IPS-NIHi7 (cell line): ENCODE measurements at regions not wholly inside any gene's neighbourhood (a gene's known extent, or its start where the extent isn't known, plus 50 kb on each side); places are given as distances from the start of the nearest gene placed in this dataset.

Experiments used
- DNase-seq: peaks from one replicate; pipeline ENCODE4 v3.0.0; 2012; ENCODE audit warnings: mixed read lengths; ENCODE audit errors: extremely low spot score

- DNase-seq, result no peak
Observed at GRCh38 chr18:78056011-78056410, 806.4 kb downstream of the GALR1 start.

DNA sequence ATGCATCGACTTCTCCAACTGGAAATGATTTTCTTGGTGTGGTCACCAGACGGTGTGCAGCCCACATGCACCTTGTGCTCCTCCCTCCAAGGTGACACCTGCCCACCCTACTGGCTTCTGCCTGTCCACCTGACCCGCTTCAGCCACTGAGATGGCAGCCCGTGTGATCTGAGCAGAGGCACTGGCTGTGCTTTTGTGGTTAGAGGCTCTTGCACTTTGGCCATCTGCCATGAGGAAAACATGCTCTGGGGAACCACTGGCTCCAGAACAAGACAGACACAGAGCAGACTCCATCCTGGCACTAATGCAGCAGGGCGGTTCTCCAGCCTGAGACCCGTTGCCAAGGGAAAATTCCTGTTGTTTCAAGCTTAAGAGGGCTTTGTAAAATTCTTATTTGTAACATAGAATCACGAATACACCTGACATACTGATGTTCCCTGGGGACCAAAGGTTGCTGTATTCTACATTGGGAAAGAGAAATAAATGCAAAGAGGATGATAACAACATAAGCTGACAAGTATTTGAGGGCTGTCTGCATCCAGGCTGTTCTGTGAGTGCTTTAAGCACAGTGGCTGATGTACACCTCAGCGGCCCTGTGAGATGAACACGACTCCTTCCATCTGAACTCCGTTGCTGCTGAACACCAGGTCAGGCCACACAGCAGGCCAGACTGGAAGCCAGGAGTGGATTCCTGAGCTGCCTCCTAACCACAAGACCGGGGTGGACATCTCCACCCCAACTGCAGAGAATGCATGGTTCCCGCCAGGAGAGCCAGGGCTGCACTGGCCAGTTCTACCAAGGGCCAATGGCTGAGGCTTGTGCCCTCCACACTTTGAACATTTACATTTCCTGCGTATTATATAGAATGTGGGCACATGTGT, 820.4 kb downstream of the GALR1 start:
- no peak for DNase-seq

- DNase-seq, result no peak
Observed at GRCh38 chr18:78071166-78071710, 821.6 kb downstream of the GALR1 start.

- DNase-seq, result no peak
Observed at GRCh38 chr18:78071776-78072175, 822.1 kb downstream of the GALR1 start.

GRCh38 chr18:78072375-78072774, 822.7 kb downstream of the GALR1 start:
- no peak for DNase-seq

GRCh38 chr18:78073275-78073674, 823.6 kb downstream of the GALR1 start:
- no peak for DNase-seq

DNA sequence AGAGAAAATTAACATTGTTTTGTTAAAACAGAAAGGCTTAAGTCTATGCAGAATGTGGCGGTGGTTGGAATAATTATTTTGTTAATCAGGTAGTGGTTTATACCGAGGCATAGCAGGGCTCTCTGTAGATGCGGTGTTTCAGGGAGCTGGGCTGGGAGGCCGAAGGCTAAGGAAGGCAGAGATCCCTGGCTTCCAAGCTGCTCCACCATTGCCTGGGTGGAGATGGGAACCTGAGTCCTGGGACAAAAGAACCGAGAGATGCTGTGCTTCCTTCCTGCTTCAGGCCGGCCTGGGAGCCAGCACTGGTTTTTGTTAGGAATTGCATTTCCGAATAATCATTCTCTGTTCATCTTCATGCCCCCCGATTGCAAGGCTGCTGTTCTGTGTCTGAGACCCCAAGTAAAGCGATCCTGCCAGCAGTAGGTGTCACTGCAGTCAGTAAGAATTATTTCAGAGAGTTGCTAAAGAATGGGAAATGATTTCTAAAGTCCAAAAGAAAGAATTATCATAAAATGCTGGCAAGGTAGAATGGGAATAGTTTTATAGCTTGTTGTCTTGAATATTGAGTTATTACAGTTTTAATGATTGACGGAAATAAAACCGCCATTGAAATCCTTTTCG, 824.9 kb downstream of the GALR1 start:
- no peak for DNase-seq

DNA sequence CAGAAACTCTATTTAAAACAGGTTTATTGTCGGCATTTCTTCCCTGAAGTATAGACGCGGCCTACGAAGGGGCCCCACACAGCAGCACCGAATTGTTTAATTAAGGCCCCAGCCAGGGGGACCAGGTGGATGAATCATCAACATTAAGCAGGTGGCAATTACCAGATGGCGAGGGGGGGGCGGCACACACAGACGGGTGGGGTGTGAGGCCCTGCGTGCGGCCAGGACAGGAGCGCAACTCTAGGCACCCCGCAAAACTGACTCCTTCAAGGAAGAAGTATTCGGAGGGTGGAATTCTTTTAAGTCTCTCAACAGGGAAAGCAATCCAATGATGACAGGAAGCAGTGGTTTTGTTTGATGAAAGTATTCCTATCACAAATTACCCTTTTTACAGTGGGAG, 830.4 kb downstream of the GALR1 start:
- no peak for DNase-seq

- DNase-seq, result no peak
Observed at GRCh38 chr18:78080761-78081160, 831.1 kb downstream of the GALR1 start.

- DNase-seq, result no peak
Observed at GRCh38 chr18:78082816-78083215, 833.2 kb downstream of the GALR1 start.

- no peak for DNase-seq
Observed at GRCh38 chr18:78085241-78086185, 835.9 kb downstream of the GALR1 start.

DNA sequence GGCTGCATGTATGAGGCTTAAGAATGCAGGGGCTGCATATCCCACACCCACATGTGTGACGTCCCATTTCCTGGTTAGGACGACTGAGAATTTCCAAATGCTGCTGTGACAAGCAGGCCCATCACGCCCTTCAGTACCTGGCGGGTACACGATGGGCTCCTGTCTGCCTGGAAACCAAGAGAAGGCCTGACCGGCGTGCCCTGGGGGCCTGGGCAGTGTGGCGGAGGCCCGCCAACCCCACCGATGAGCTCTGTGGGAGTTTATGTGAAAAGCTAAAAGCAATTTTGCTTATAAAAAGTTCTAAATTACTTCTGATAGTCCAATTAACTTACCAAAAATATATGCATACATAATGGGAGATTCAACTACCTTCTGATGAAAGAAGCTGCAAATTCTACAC, 837.3 kb downstream of the GALR1 start:
- no peak for DNase-seq

DNA sequence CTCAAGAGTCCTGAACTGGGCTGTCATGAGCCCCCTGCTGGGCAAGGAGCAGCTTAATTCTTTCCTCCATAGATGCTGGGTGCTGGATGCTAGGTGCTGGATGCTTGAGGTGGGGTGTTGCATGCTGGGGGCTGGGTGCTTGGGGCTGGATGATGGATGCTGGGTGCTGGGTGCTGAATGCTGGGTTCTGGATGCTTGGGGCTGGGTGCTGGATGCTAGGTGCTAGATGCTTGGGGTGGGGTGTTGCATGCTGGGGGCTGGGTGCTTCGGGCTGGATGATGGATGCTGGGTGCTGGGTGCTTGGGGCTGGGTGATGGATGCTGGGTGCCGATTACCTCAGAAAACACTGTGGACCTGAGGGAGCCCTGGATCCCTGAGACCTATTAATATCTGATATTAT, 837.7 kb downstream of the GALR1 start:
- no peak for DNase-seq

DNA sequence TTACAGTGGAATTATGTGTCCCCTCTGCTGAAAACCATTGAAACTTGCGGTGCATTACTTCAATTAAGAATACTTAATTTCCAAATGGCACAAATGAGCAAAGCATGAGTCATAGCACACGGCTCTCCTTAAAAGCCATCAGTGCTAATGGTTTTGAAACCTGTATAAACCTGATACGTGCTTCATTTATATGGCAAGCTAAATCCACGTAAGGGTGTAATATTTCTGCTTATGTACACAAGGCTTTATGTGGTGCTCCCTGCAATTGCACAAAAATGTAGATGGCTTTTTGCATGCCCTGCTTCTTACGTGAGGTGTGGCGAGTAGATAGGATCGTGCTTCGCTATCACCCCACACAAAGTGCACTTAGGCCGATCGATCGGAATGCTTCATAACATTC, 840.9 kb downstream of the GALR1 start:
- DNase-seq, result no peak

GRCh38 chr18:78092901-78093300, 843.3 kb downstream of the GALR1 start:
- no peak for DNase-seq

DNA sequence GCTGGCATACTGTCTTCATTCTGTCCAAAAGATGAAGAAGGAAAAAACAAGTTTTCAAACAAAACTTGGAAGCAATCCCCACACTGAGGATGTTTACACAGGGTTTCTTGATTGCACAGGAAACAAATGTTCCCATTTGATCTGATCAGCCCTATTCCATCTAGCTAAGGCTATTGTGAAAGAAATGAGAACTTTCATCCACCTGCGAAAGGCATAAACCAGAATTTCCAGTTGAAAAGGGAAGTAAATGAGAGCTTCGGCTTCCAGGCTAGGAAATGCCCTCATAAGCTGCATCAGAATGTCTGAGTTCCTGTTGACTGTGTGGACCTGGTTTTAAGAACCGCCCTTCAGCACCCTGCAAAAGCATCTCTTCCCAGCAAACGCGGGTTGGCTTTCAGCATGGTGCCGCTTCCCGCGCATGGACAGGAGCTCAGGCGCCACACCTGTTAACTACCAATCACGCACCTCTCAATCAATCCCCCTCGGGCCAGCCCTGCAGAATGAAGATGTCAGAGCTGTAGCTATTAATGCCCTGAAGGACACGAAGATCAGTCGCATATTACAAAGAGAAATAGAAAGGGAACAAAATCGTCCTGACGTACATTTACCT, 850.4 kb downstream of the GALR1 start:
- DNase-seq, result no peak

DNA sequence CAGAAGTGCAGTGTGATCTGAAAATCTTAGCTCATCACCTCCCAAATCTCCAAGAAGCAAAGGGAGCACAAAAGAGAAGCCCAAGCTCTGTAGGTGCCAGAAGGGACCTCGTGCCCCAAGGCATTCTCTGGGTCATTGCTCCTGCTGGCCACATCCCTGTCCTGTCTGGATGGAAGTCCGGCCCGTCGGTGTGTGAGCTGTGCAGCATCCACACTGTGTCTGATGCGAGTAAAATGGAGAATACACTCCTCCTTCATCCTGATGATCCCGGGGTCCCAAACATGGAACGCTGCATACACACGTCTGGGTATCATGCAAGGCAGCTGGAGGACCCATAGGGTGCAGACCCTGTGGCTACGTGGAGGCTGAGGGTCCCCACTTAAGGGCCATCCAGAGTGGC, 851.4 kb downstream of the GALR1 start:
- no peak for DNase-seq

DNA sequence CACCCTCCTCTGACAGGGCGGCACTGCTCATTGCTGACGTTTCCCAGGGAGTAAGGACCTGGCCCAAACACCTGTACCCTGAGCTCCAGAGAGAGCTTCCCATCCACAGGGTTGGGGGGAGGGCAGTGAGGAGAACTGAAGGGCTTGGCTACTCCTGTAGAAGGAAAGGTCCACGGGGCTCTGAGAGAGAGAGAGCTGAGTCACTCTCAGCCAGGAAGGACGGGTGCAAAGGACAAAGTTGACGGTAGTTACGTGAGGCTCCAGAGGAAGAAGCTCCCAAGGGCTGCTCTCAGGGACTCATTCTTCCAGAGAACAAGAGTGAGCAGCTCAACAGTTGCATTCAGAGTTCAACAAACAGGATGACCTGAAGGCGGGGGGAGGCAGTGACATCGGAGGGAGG, 852.5 kb downstream of the GALR1 start:
- DNase-seq, result no peak

- no peak for DNase-seq
Observed at GRCh38 chr18:78105611-78106010, 856.0 kb downstream of the GALR1 start.

DNA sequence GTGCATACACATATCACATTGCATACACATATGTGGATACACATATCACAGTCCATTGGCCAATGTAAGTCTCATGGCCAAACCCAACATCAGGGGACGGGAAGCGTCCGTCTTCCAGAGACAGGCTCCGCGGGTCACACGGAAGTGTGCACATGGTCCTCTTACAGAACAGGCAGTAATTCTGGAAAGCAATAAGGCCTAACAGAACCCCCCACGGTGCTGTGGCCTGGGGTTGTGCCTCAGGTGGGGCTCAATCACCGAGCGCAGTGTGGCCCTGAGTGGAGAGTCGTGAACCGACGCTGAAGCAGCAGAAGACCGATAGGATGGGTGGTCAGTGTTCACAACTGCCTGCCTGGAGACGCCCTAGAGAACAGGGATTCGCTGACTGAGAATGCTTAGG, 857.3 kb downstream of the GALR1 start:
- DNase-seq, result no peak

DNA sequence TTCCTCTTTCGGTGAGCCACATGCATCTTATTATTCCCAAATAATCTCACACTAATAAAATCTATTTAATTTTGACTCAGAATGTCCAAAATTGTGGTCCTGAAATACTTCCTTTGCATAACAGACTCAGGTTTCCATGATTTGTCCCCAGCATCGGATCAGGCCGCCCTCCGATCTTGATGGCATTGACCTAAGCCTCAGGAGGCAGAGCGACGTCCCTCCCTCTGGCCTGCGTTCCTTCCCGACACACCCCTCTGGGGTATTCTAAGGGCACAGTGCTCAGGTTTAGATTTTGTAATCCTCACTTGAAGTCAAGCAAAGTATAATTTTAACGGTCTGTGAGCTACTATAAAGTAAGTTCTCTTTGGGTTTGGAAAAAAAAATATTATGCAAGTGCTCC, 857.7 kb downstream of the GALR1 start:
- no peak for DNase-seq

DNA sequence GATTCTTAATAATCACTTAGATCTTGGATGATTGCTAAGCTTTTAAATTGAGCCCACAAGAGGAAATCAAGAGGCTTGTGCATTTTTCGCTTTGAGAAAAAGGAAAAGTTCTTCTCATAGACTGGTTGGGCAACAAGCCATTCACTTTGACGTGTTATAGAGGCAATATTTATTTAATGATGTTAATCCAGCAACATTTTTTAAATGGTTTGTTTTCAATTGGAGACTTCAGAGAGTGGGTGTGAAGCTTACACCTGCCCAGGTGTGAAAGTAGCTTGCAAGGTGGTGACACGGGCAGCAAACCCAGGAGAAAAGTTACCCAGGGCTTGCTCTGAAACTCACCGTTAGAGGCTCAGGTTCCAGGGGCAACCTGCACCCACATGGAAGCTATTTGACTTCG, 858.9 kb downstream of the GALR1 start:
- DNase-seq, result no peak
